Lower lobe of right lung (tissue), 2 donors: ENCODE measurements at regions not wholly inside any gene's neighbourhood (a gene's known extent, or its start where the extent isn't known, plus 50 kb on each side); places are given as distances from the start of the nearest gene placed in this dataset.

ENCODE experiments used
- ATAC-seq, 2 donors: fragments of 200-7000 bp; cut with Tn5 transposase; one replicate each; pipeline ENCODE4 v1.9.1; 2020 to 2022; ENCODE audit warnings: mild to moderate bottlenecking in 2 of 2, moderate library complexity in 2 of 2
- DNase-seq: peaks from one replicate; pipeline ENCODE4 v3.0.0-alpha.2; 2020
- H3K27ac ChIP-seq: fragments of 200-600 bp; one replicate; pipeline ENCODE4 v1.8.0; 2022
- H3K27me3 ChIP-seq: fragments of 200-600 bp; one replicate; pipeline ENCODE4 v1.8.0; 2022; ENCODE audit warnings: low read depth
- H3K36me3 ChIP-seq: fragments of 200-600 bp; one replicate; pipeline ENCODE4 v1.8.0; 2022; ENCODE audit warnings: mild to moderate bottlenecking
- H3K4me1 ChIP-seq: fragments of 200-600 bp; one replicate; pipeline ENCODE4 v1.8.0; 2022
- H3K4me3 ChIP-seq: fragments of 200-600 bp; one replicate; pipeline ENCODE4 v1.8.0; 2022; ENCODE audit warnings: mild to moderate bottlenecking
- H3K9me3 ChIP-seq: fragments of 200-600 bp; one replicate; pipeline ENCODE4 v1.8.0; 2022
- intact Hi-C: fragments of 100-400 bp; cut with DNase I; formaldehyde crosslinking; loops from one replicate; pipeline ENCODE4 v1.11.0; 2022
- TF ChIP-seq, protein P1 (sequence below): fragments of 200-600 bp; IDR thresholded peaks from one replicate; pipeline ENCODE4 v1.8.0; 2022; ENCODE audit warnings: antibody characterized with exemption, mild to moderate bottlenecking
- donor health status: DM: no; HTN: yes; CAD: no; lungs with severe emphysema.

DNA sequence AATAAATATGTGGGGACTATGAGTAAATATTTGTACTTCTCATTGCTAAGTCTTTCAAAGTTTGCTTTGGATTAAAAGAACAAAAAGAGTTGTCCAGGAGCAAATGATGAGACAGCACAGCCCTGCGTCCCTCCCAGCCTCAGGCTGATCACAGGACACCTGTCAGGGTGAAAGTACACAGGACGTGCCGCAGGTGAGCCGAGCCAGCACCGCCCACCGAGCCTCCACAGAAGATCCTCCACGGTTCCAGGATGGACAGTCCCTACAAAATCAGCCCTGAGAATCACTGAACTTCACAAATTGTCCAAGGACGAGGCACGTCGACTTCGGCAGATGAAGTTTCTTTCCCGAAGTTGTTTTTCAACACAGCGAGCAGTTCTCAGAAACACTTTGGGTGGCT lies 661.5 kb downstream of the BRD1 start:
- DNase-seq (no peak), ATAC-seq (no peak)
- Histone ChIP-seq H3K4me3 (no peak overlapping the region), H3K4me1 (no peaks in the 10 kb centered on the region), H3K27ac (no peak overlapping the region), H3K9me3 (no peaks in the 10 kb centered on the region), H3K27me3 (peaks cover 1% of the 10 kb centered on the region), H3K36me3 (no peaks in the 10 kb centered on the region)
- intact Hi-C loops: no loop called here
- TF ChIP-seq, protein P1, sequence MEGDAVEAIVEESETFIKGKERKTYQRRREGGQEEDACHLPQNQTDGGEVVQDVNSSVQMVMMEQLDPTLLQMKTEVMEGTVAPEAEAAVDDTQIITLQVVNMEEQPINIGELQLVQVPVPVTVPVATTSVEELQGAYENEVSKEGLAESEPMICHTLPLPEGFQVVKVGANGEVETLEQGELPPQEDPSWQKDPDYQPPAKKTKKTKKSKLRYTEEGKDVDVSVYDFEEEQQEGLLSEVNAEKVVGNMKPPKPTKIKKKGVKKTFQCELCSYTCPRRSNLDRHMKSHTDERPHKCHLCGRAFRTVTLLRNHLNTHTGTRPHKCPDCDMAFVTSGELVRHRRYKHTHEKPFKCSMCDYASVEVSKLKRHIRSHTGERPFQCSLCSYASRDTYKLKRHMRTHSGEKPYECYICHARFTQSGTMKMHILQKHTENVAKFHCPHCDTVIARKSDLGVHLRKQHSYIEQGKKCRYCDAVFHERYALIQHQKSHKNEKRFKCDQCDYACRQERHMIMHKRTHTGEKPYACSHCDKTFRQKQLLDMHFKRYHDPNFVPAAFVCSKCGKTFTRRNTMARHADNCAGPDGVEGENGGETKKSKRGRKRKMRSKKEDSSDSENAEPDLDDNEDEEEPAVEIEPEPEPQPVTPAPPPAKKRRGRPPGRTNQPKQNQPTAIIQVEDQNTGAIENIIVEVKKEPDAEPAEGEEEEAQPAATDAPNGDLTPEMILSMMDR: no peak

DNA sequence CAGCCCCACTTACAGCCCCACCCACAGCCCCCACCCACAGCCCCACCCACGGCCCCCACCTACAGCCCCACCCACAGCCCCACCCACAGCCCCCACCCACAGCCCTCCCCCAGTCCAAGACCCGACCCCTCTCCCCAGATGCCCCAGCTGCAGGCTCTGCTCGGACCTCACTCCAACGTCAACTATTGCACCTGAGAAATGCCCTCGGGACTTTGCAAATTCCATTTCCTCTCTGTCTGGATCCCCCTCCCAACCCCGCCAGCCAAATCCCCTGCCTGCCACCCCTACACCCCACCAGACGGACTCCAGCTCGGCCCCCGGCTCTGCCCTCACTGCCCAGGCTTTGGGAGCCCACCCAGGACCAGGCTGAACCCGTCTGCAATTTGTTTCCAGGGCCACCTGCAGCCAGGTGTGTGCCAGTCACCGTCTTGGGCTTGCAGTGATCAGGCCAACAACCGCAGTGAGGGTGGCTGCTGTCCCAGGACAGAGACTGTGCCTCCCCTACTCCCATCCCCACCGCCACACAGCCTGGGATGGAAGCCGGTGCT lies 662.8 kb downstream of the BRD1 start:
- no peak for DNase-seq
- intact Hi-C loops: no loop called here

DNA sequence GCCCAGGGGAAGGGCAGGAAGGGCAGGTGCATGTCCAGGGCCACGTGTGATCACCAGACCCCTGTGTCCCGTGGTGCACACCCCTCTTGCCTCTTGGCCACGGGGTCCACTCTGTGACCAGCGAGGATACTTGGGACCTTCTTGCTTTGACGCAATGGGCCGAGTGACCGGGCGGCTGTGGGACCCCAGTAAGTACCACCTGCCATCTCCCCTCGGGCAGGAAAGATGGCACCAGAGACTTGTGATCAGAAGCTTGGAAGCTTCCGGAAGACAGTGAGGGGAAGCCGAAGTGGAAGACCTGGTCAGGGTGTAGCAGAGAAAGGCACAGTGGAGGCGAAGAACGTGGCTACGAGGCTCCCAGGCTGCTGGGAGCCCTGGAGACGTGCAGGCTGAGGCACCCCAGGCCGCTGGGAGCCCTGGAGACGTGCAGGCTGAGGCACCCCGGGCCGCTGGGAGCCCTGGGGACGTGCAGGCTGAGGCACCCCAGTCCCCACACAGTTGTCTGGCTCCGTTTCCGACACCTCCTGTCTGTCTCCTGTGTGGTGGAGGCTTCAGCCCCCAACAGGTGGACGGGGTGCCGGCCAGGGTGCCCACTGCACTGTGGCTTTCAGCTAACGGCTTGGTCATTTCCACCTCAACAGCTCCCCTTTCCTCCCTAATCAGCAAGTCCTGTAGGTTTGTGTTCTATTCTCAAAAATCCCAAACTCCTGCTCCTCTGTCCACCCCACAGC lies 663.5 kb downstream of the BRD1 start:
- Histone ChIP-seq H3K9me3 (no peaks in the 10 kb centered on the region), H3K27me3 (peaks cover 14% of the 10 kb centered on the region), H3K27ac (no peak overlapping the region), H3K36me3 (no peaks in the 10 kb centered on the region), H3K4me3 (no peak overlapping the region), H3K4me1 (no peaks in the 10 kb centered on the region)
- TF ChIP-seq, protein P1: no peak
- ATAC-seq: no peak
- intact Hi-C loops: no loop called here
- no peak for DNase-seq

More for the DNA sequence above, 662.8 kb downstream of the BRD1 start:
- Histone ChIP-seq H3K9me3 (no peaks in the 10 kb centered on the region), H3K4me1 (no peaks in the 10 kb centered on the region), H3K27me3 (peaks cover 8% of the 10 kb centered on the region), H3K27ac (no peak overlapping the region), H3K4me3 (no peak overlapping the region), H3K36me3 (no peaks in the 10 kb centered on the region)
- TF ChIP-seq, protein P1: no peak
- no peak for ATAC-seq

DNA sequence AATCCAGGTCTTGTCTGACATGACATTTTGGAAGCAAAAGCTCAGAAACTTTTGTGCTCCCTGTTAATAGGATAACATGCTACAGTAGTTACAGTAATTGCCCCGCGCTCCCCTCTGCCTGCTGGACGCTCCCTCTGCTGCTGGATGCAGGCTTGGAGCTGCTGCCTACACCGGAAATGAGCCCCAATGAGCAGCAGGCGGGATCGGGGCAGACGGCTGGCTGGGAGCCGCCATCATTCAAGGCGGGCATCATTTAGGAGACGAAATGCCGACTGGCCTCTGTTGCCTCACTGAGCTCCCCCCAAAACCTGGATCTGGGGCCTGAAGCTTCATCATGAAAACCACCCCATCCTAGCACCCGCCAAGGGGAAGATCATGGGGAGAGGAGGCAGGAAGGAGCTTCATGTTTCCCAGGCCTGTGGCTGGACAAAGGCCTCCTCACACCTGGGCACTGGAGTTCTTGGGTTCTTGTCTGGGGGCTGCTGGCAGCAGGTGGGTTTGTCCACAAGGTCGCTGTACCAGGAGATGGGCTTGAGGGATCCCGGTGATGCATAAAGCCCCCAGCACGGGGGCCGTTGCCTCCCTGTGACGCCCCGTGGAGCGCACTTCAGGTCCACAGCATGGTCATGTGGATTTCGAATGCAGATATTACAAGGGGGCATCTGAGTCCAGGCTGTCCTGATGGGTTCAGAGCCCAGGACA lies 664.3 kb downstream of the BRD1 start:
- no peaks in the 10 kb centered on the region for H3K36me3 ChIP-seq
- DNase-seq (no peak), ATAC-seq (no peak)
- H3K27ac ChIP-seq: no peak overlapping the region
- no peaks in the 10 kb centered on the region for H3K4me1 ChIP-seq
- H3K4me3 ChIP-seq: no peak overlapping the region
- peaks cover 16% of the 10 kb centered on the region for H3K27me3 ChIP-seq
- intact Hi-C loops: no loop called here
- no peaks in the 10 kb centered on the region for H3K9me3 ChIP-seq
- TF ChIP-seq, protein P1: no peak

DNA sequence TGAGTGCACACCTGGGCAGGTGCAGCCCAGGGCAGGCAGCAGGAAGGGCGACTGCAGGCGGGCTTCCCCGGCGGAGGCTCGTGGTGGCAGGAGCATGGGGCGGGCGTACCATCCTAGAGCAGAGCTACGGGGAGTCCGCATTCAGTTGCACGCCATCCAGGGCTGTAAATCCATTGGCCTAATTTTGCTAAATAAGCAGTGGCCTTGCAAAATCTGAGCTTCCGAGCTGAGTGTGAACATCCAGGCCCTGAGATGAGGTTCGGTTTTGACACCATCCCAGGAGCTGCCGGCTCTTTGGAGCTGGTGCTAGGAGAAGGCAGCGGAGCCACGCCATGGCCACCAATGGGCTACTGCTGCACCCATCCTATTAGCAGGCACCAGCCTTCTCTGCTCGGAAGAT lies 664.8 kb downstream of the BRD1 start:
- Histone ChIP-seq H3K36me3 (no peaks in the 10 kb centered on the region), H3K27ac (no peak overlapping the region), H3K4me1 (no peaks in the 10 kb centered on the region), H3K4me3 (no peak overlapping the region), H3K27me3 (peaks cover 16% of the 10 kb centered on the region), H3K9me3 (no peaks in the 10 kb centered on the region)
- ATAC-seq (no peak), DNase-seq (no peak)
- intact Hi-C loops: no loop called here
- TF ChIP-seq, protein P1: no peak
